Thoracic aorta (tissue), 2 donors: ENCODE measurements at regions not wholly inside any gene's neighbourhood (a gene's known extent, or its start where the extent isn't known, plus 50 kb on each side); places are given as distances from the start of the nearest gene placed in this dataset.

Source experiments
- ATAC-seq: fragments of 150-250 bp; one replicate; pipeline ENCODE4 v1.8.0; 2017; ENCODE audit warnings: low read depth; ENCODE audit not compliant: insufficient number of reproducible peaks, low FRiP score
- DNase-seq: peaks from one replicate; pipeline ENCODE4 v3.0.0-alpha.2; 2020; ENCODE audit warnings: low spot score
- H3K27ac ChIP-seq, 2 donors: fragments of 200-600 bp; sonication (generic); 1 replicate in 1 of 2; 2 replicates in 1 of 2; pipeline ENCODE4 v1.5.1; 2016; ENCODE audit warnings: mild to moderate bottlenecking in 2 of 2, moderate library complexity in 2 of 2
- H3K27me3 ChIP-seq: fragments of 200-600 bp; sonication (generic); replicated peaks from 2 replicates; pipeline ENCODE4 v1.6.0; 2016; ENCODE audit warnings: mild to moderate bottlenecking; ENCODE audit not compliant: insufficient read depth
- H3K36me3 ChIP-seq: fragments of 200-600 bp; sonication (generic); one replicate; pipeline ENCODE4 v1.5.1; 2016
- H3K4me1 ChIP-seq, 2 donors: fragments of 200-600 bp; sonication (generic); 1 replicate in 1 of 2; 2 replicates in 1 of 2; pipeline versions ENCODE4 v1.5.1 to v1.6.0; 2016; ENCODE audit warnings: low read depth in 2 of 2, mild to moderate bottlenecking in 1 of 2; ENCODE audit not compliant: control insufficient read depth in 1 of 2
- H3K4me3 ChIP-seq: fragments of 200-600 bp; sonication (generic); 2 replicates; pipeline ENCODE4 v1.5.1; 2016; ENCODE audit warnings: mild to moderate bottlenecking
- H3K9me3 ChIP-seq: fragments of 200-600 bp; sonication (generic); 2 replicates; pipeline ENCODE4 v1.5.1; 2016
- CTCF ChIP-seq: fragments of 200-600 bp; sonication (generic); IDR thresholded peaks from one replicate; pipeline ENCODE4 v1.5.1; 2019; ENCODE audit warnings: antibody characterized with exemption

GRCh38 chr15:36067483-36068274 lies 511.7 kb upstream of the CDIN1 start:
- no peak for TF ChIP-seq CTCF
- no peak for DNase-seq
- no peaks in the 10 kb centered on the region for H3K27me3 ChIP-seq
- no peak overlapping the region for H3K4me3 ChIP-seq
- H3K36me3 ChIP-seq, result no peaks in the 10 kb centered on the region
- no peaks in the 10 kb centered on the region for H3K9me3 ChIP-seq
- ATAC-seq, result no peak
- H3K27ac ChIP-seq, result no peak overlapping the region
- no peaks in the 10 kb centered on the region for H3K4me1 ChIP-seq

- Histone ChIP-seq H3K4me1 (no peaks in the 10 kb centered on the region), H3K4me3 (no peak overlapping the region), H3K27me3 (no peaks in the 10 kb centered on the region), H3K9me3 (no peaks in the 10 kb centered on the region), H3K36me3 (no peaks in the 10 kb centered on the region), H3K27ac (no peak overlapping the region)
- no peak for TF ChIP-seq CTCF
- DNase-seq (no peak), ATAC-seq (no peak)
Observed at GRCh38 chr15:36075333-36075732, 504.1 kb upstream of the CDIN1 start.

GRCh38 chr15:36079021-36079420 lies 500.4 kb upstream of the CDIN1 start:
- Histone ChIP-seq H3K9me3 (peaks cover 5% of the 10 kb centered on the region), H3K36me3 (no peaks in the 10 kb centered on the region), H3K4me3 (no peak overlapping the region), H3K4me1 (no peaks in the 10 kb centered on the region), H3K27me3 (no peaks in the 10 kb centered on the region), H3K27ac (no peak overlapping the region)
- DNase-seq (no peak), ATAC-seq (no peak)
- TF ChIP-seq CTCF, result no peak

- Histone ChIP-seq H3K27ac (no peak overlapping the region), H3K4me1 (no peaks in the 10 kb centered on the region), H3K9me3 (peaks cover 5% of the 10 kb centered on the region), H3K27me3 (no peaks in the 10 kb centered on the region), H3K36me3 (no peaks in the 10 kb centered on the region), H3K4me3 (no peak overlapping the region)
- TF ChIP-seq CTCF, result no peak
- ATAC-seq, result no peak
- no peak for DNase-seq
Observed at GRCh38 chr15:36080759-36081158, 498.7 kb upstream of the CDIN1 start.

GRCh38 chr15:36090286-36090946 lies 489.0 kb upstream of the CDIN1 start:
- ATAC-seq (no peak), DNase-seq (no peak)
- H3K9me3 ChIP-seq, result no peaks in the 10 kb centered on the region
- no peak overlapping the region for H3K27ac ChIP-seq
- no peaks in the 10 kb centered on the region for H3K27me3 ChIP-seq
- no peak for TF ChIP-seq CTCF
- H3K4me3 ChIP-seq, result no peak overlapping the region
- no peaks in the 10 kb centered on the region for H3K4me1 ChIP-seq
- H3K36me3 ChIP-seq, result no peaks in the 10 kb centered on the region
